Occipital lobe (tissue), 1 donor: ENCODE measurements at regions not wholly inside any gene's neighbourhood (a gene's known extent, or its start where the extent isn't known, plus 50 kb on each side); places are given as distances from the start of the nearest gene placed in this dataset.
"Not testable (repeated sequence)": the region's sequence is repeated elsewhere in the genome, so short reads cannot be mapped to it uniquely, and the experiment has no call there.

Source experiments
- DNase-seq: peaks from one replicate; lab custom pipeline; 2025; lab: John Stamatoyannopoulos, UW

GRCh38 chr17:20733923-20734322 is 154.4 kb downstream of the CDRT15L2 start:
- no peak for DNase-seq

GRCh38 chr17:20735796-20736195 is 156.3 kb downstream of the CDRT15L2 start:
- DNase-seq, result no peak

- DNase-seq, result not testable (repeated sequence)
Measured at GRCh38 chr17:20737636-20738035, 158.1 kb downstream of the CDRT15L2 start.

- no peak for DNase-seq
Measured at GRCh38 chr17:20771104-20771503, 191.6 kb downstream of the CDRT15L2 start.

GRCh38 chr17:20774472-20775135 is 195.1 kb downstream of the CDRT15L2 start:
- DNase-seq, result no peak

- no peak for DNase-seq
Measured at GRCh38 chr17:20775331-20775730, 195.8 kb downstream of the CDRT15L2 start.

GRCh38 chr17:20779521-20779920 is 200.0 kb downstream of the CDRT15L2 start:
- DNase-seq, result no peak

GRCh38 chr17:20781260-20781659 is 201.7 kb downstream of the CDRT15L2 start:
- no peak for DNase-seq

- DNase-seq, result not testable (repeated sequence)
Measured at GRCh38 chr17:20781869-20782268, 202.3 kb downstream of the CDRT15L2 start.

- DNase-seq, result no peak
Measured at GRCh38 chr17:20783091-20783490, 203.6 kb downstream of the CDRT15L2 start.

GRCh38 chr17:20784100-20784665 is 204.7 kb downstream of the CDRT15L2 start:
- DNase-seq, result no peak

GRCh38 chr17:20787281-20787680 is 207.8 kb downstream of the CDRT15L2 start:
- no peak for DNase-seq

- no peak for DNase-seq
Measured at GRCh38 chr17:20791626-20792025, 212.1 kb downstream of the CDRT15L2 start.

- not testable (repeated sequence) for DNase-seq
Measured at GRCh38 chr17:20794532-20794931, 215.0 kb downstream of the CDRT15L2 start.

- no peak for DNase-seq
Measured at GRCh38 chr17:20797292-20797691, 217.8 kb downstream of the CDRT15L2 start.

GRCh38 chr17:20800146-20800545 is 220.6 kb downstream of the CDRT15L2 start:
- no peak for DNase-seq

- no peak for DNase-seq
Measured at GRCh38 chr17:20805751-20806150, 226.2 kb downstream of the CDRT15L2 start.

GRCh38 chr17:20807566-20807965 is 228.0 kb downstream of the CDRT15L2 start:
- not testable (repeated sequence) for DNase-seq

GRCh38 chr17:20815410-20815809 is 227.4 kb downstream of the USP22 start:
- not testable (repeated sequence) for DNase-seq

GRCh38 chr17:20823905-20824304 is 218.9 kb downstream of the USP22 start:
- DNase-seq, result no peak

- no peak for DNase-seq
Measured at GRCh38 chr17:20825539-20825938, 217.3 kb downstream of the USP22 start.

- not testable (repeated sequence) for DNase-seq
Measured at GRCh38 chr17:20840453-20840852, 202.4 kb downstream of the USP22 start.
